GM10266 (cell line): ENCODE measurements at regions not wholly inside any gene's neighbourhood (a gene's known extent, or its start where the extent isn't known, plus 50 kb on each side); places are given as distances from the start of the nearest gene placed in this dataset.

Source experiments
- DNase-seq: peaks from one replicate; pipeline ENCODE4 v3.0.0; 2012; ENCODE audit errors: extremely low spot score
- CTCF ChIP-seq: IDR thresholded peaks from 2 replicates; pipeline ENCODE4 v1.5.1; 2012; ENCODE audit warnings: mild to moderate bottlenecking, low read depth; ENCODE audit not compliant: control insufficient read depth, insufficient read depth; ENCODE audit errors: missing control alignments

- DNase-seq: no peak
- TF ChIP-seq CTCF: no peak
Measured at GRCh38 chr17:77811521-77811920, 147.0 kb upstream of the TNRC6C start.

- no peak for TF ChIP-seq CTCF
- DNase-seq: no peak
Measured at GRCh38 chr17:77814091-77814772, 144.3 kb upstream of the TNRC6C start.

- no peak for TF ChIP-seq CTCF
- no peak for DNase-seq
Measured at GRCh38 chr17:77815127-77815905, 143.2 kb upstream of the TNRC6C start.

GRCh38 chr17:77817953-77818352 lies 140.6 kb upstream of the TNRC6C start:
- no peak for TF ChIP-seq CTCF
- DNase-seq: no peak

GRCh38 chr17:77819497-77819896 lies 139.0 kb upstream of the TNRC6C start:
- no peak for TF ChIP-seq CTCF
- DNase-seq: no peak

GRCh38 chr17:77821114-77821513 lies 137.4 kb upstream of the TNRC6C start:
- no peak for DNase-seq
- no peak for TF ChIP-seq CTCF
